Right atrium auricular region (tissue), 2 donors: ENCODE measurements at regions not wholly inside any gene's neighbourhood (a gene's known extent, or its start where the extent isn't known, plus 50 kb on each side); places are given as distances from the start of the nearest gene placed in this dataset.

Experiments
- DNase-seq: peaks from one replicate; pipeline ENCODE4 v3.0.0-alpha.2; 2019; ENCODE audit warnings: low spot score
- H3K27ac ChIP-seq, 2 donors: fragments of 200-600 bp; sonication (generic); 1 replicate in 1 of 2; 2 replicates in 1 of 2; pipeline ENCODE4 v1.5.1; 2016 to 2019
- H3K27me3 ChIP-seq, 2 donors: fragments of 200-600 bp; sonication (generic); one replicate each; pipeline versions ENCODE4 v1.5.1 to v1.6.0; 2017 to 2019
- H3K36me3 ChIP-seq: fragments of 200-600 bp; sonication (generic); one replicate; pipeline ENCODE4 v1.5.1; 2016
- H3K4me1 ChIP-seq, 2 donors: fragments of 200-600 bp; sonication (generic); one replicate each; pipeline versions ENCODE4 v1.5.1 to v1.6.0; 2017 to 2019
- H3K4me3 ChIP-seq, 2 donors: fragments of 200-600 bp; sonication (generic); 1 replicate in 1 of 2; 2 replicates in 1 of 2; pipeline ENCODE4 v1.5.1; 2017 to 2019; ENCODE audit warnings: mild to moderate bottlenecking in 1 of 2, moderate library complexity in 1 of 2
- H3K9me3 ChIP-seq, 2 donors: fragments of 200-600 bp; sonication (generic); one replicate each; pipeline ENCODE4 v1.5.1; 2019
- CTCF ChIP-seq, 2 donors: fragments of 200-600 bp; sonication (generic); IDR thresholded peaks; one replicate each; pipeline ENCODE4 v1.5.1; 2019; ENCODE audit warnings: antibody characterized with exemption in 2 of 2

- no peak overlapping the region for H3K27ac ChIP-seq
- no peaks in the 10 kb centered on the region for H3K9me3 ChIP-seq
- TF ChIP-seq CTCF (IDR thresholded peaks at IDR 0.05) = peak; percentile 25 to 69
- H3K27me3 ChIP-seq = no peaks in the 10 kb centered on the region
- no peaks in the 10 kb centered on the region for H3K36me3 ChIP-seq
- no peak overlapping the region for H3K4me3 ChIP-seq
- no peak for DNase-seq
- H3K4me1 ChIP-seq = peaks cover 0 to 6% of the 10 kb centered on the region in 2 donors
Measured at GRCh38 chr3:65245133-65246063, 557.6 kb upstream of the ADAMTS9 start.

GRCh38 chr3:65240366-65240765 is 552.6 kb upstream of the ADAMTS9 start:
- DNase-seq = no peak
- no peak for TF ChIP-seq CTCF (IDR thresholded peaks at IDR 0.05)
- no peak overlapping the region for H3K27ac ChIP-seq
- H3K9me3 ChIP-seq = no peaks in the 10 kb centered on the region
- no peaks in the 10 kb centered on the region for H3K36me3 ChIP-seq
- H3K4me3 ChIP-seq = no peak overlapping the region
- peaks cover 0 to 3% of the 10 kb centered on the region in 2 donors for H3K4me1 ChIP-seq
- H3K27me3 ChIP-seq = no peaks in the 10 kb centered on the region

- Histone ChIP-seq H3K4me1 (no peaks in the 10 kb centered on the region), H3K36me3 (no peaks in the 10 kb centered on the region), H3K27me3 (no peaks in the 10 kb centered on the region), H3K27ac (no peak overlapping the region), H3K9me3 (no peaks in the 10 kb centered on the region), H3K4me3 (no peak overlapping the region)
- no peak for TF ChIP-seq CTCF (IDR thresholded peaks at IDR 0.05)
- no peak for DNase-seq
Measured at GRCh38 chr3:65238652-65239051, 550.9 kb upstream of the ADAMTS9 start.

GRCh38 chr3:65234499-65234898 is 546.7 kb upstream of the ADAMTS9 start:
- H3K36me3 ChIP-seq = no peaks in the 10 kb centered on the region
- H3K4me3 ChIP-seq = no peak overlapping the region
- H3K27me3 ChIP-seq = no peaks in the 10 kb centered on the region
- H3K9me3 ChIP-seq = no peaks in the 10 kb centered on the region
- DNase-seq = no peak
- H3K4me1 ChIP-seq = no peaks in the 10 kb centered on the region
- no peak overlapping the region for H3K27ac ChIP-seq
- TF ChIP-seq CTCF (IDR thresholded peaks at IDR 0.05) = no peak

- DNase-seq = no peak
- no peak overlapping the region for H3K4me3 ChIP-seq
- no peaks in the 10 kb centered on the region for H3K27me3 ChIP-seq
- H3K9me3 ChIP-seq = no peaks in the 10 kb centered on the region
- no peak overlapping the region for H3K27ac ChIP-seq
- TF ChIP-seq CTCF (IDR thresholded peaks at IDR 0.05) = no peak
- no peaks in the 10 kb centered on the region for H3K4me1 ChIP-seq
- H3K36me3 ChIP-seq = no peaks in the 10 kb centered on the region
Measured at GRCh38 chr3:65233561-65233960, 545.8 kb upstream of the ADAMTS9 start.
